PC-3 (cell line): ENCODE measurements at regions not wholly inside any gene's neighbourhood (a gene's known extent, or its start where the extent isn't known, plus 50 kb on each side); places are given as distances from the start of the nearest gene placed in this dataset.

Source experiments
- ATAC-seq: fragments of 200-7000 bp; cut with Tn5 transposase; 2 replicates; pipeline ENCODE4 v1.9.1; 2020; ENCODE audit warnings: mild to moderate bottlenecking, moderate library complexity
- BruUV-seq: library from RNA; stranded (reverse); fragments of 400-500 nt; replicated peaks from 2 replicates; lab custom pipeline; 2021; lab: Mats Ljungman, UMichigan
- CTCF ChIA-PET: fragments of 300-600 bp; sonication (Branson Sonifier 250); formaldehyde crosslinking; loops from one replicate; lab custom pipeline; 2022; ENCODE audit warnings: antibody characterized with exemption; lab: Charles Lee
- POLR2A ChIA-PET: fragments of 300-600 bp; sonication (Branson Sonifier 250); formaldehyde crosslinking; loops from one replicate; lab custom pipeline; 2022; ENCODE audit warnings: antibody characterized with exemption; ENCODE audit not compliant: unreplicated experiment; lab: Charles Lee
- DNase-seq: peaks from one replicate; pipeline ENCODE4 v3.0.0-alpha.2; 2015
- H2AFZ ChIP-seq: fragments of 300-600 bp; sonication (generic); 2 replicates; pipeline ENCODE4 v1.6.0; 2016; ENCODE audit warnings: antibody characterized with exemption, low read length
- H3F3A ChIP-seq: fragments of 300-600 bp; sonication (generic); one replicate; pipeline ENCODE4 v1.6.0; 2017; ENCODE audit warnings: antibody characterized with exemption, low read length, control low read depth, mild to moderate bottlenecking; ENCODE audit not compliant: unreplicated experiment
- H3K27ac ChIP-seq: fragments of 300-600 bp; sonication (generic); 2 replicates; pipeline ENCODE4 v1.5.1; 2016; ENCODE audit warnings: mild to moderate bottlenecking, low read length
- H3K27me3 ChIP-seq: fragments of 300-600 bp; sonication (generic); 2 replicates; pipeline ENCODE4 v1.6.1; 2016; ENCODE audit warnings: low read length, mixed read lengths
- H3K36me3 ChIP-seq: fragments of 300-600 bp; sonication (generic); 2 replicates; pipeline ENCODE4 v1.6.1; 2016; ENCODE audit warnings: low read depth, mixed run types, low read length, mixed read lengths
- H3K4me1 ChIP-seq: fragments of 300-600 bp; sonication (generic); 2 replicates; pipeline ENCODE4 v1.5.1; 2016; ENCODE audit warnings: low read length; ENCODE audit not compliant: insufficient read depth
- H3K4me2 ChIP-seq: fragments of 300-600 bp; sonication (generic); 2 replicates; pipeline ENCODE4 v1.6.0; 2016; ENCODE audit warnings: low read length
- H3K4me3 ChIP-seq: fragments of 300-600 bp; sonication (generic); 2 replicates; pipeline ENCODE4 v1.5.1; 2016; ENCODE audit warnings: mild to moderate bottlenecking, low read length, mixed read lengths
- H3K79me2 ChIP-seq: fragments of 300-600 bp; sonication (generic); 2 replicates; pipeline ENCODE4 v1.6.1; 2017; ENCODE audit warnings: low read length, mixed read lengths
- H3K9ac ChIP-seq: fragments of 300-600 bp; sonication (generic); 2 replicates; pipeline ENCODE4 v1.6.0; 2016; ENCODE audit warnings: mild to moderate bottlenecking, low read length
- H3K9me2 ChIP-seq: fragments of 300-600 bp; sonication (generic); replicated peaks from 2 replicates; pipeline ENCODE4 v1.6.1; 2016; ENCODE audit warnings: mixed run types, low read length, mixed read lengths
- H3K9me3 ChIP-seq: fragments of 300-600 bp; sonication (generic); 2 replicates; pipeline ENCODE4 v1.6.1; 2016; ENCODE audit warnings: low read length, mixed read lengths
- H4K20me1 ChIP-seq: fragments of 300-600 bp; sonication (generic); 2 replicates; pipeline ENCODE4 v1.6.1; 2016; ENCODE audit warnings: low read length, mixed read lengths
- CTCF ChIP-seq: fragments of 300-600 bp; sonication (generic); conservative IDR thresholded peaks from 2 replicates; pipeline ENCODE4 v1.5.1; 2017; ENCODE audit warnings: antibody characterized with exemption, low read depth, mild to moderate bottlenecking, low read length
- EZH2 ChIP-seq: fragments of 300-600 bp; sonication (generic); IDR thresholded peaks from one replicate; pipeline ENCODE4 v1.6.1; 2017; ENCODE audit warnings: antibody characterized with exemption, mild to moderate bottlenecking, low read length; ENCODE audit not compliant: unreplicated experiment
- EZH2phosphoT487 ChIP-seq: fragments of 300-600 bp; sonication (generic); IDR thresholded peaks from 2 replicates; pipeline ENCODE4 v1.6.1; 2018; ENCODE audit warnings: mild to moderate bottlenecking, antibody characterized with exemption, low read length, borderline replicate concordance
- intact Hi-C: fragments of 100-400 bp; cut with micrococcal nuclease; formaldehyde crosslinking; loops from 2 replicates; pipeline ENCODE4 v1.9.0; 2023

GRCh38 chr1:18009478-18009961 lies 98.1 kb upstream of the IGSF21 start:
- BruUV-seq: no TSS peak
- intact Hi-C loops: no loop called here
- no peaks in the 10 kb centered on the region for H3K9me3 ChIP-seq
- no peaks in the 10 kb centered on the region for H3K79me2 ChIP-seq
- H3K27me3 ChIP-seq: peaks cover 36% of the 10 kb centered on the region
- no peaks in the 10 kb centered on the region for H4K20me1 ChIP-seq
- no peaks in the 10 kb centered on the region for H3K9me2 ChIP-seq
- no peak overlapping the region for H2AFZ ChIP-seq
- ChIA-PET POLR2A (interaction anchor here (0.7 kb wide), 1 partner anchor 541 kb away, joined by 3 read pairs; no protein-coding TSS in a partner anchor), CTCF (no interaction called here)
- H3K4me1 ChIP-seq: no peaks in the 10 kb centered on the region
- H3K27ac ChIP-seq: no peak overlapping the region
- no peak overlapping the region for H3K4me3 ChIP-seq
- H3K4me2 ChIP-seq: no peak overlapping the region
- DNase-seq: no peak
- no peak overlapping the region for H3K9ac ChIP-seq
- no peaks in the 10 kb centered on the region for H3K36me3 ChIP-seq
- H3F3A ChIP-seq: no peaks in the 10 kb centered on the region
- TF ChIP-seq CTCF (no peak), EZH2phosphoT487 (no peak), EZH2 (no peak)
- ATAC-seq: no peak

GRCh38 chr1:18010408-18010807 lies 97.2 kb upstream of the IGSF21 start:
- intact Hi-C loops: no loop called here
- Histone ChIP-seq H3F3A (no peaks in the 10 kb centered on the region), H4K20me1 (no peaks in the 10 kb centered on the region), H3K4me2 (no peak overlapping the region), H3K27me3 (peaks cover 32% of the 10 kb centered on the region), H3K79me2 (no peaks in the 10 kb centered on the region), H3K9ac (no peak overlapping the region), H3K4me3 (no peak overlapping the region), H3K4me1 (no peaks in the 10 kb centered on the region), H3K9me3 (no peaks in the 10 kb centered on the region), H2AFZ (no peak overlapping the region), H3K27ac (no peak overlapping the region), H3K9me2 (no peaks in the 10 kb centered on the region), H3K36me3 (no peaks in the 10 kb centered on the region)
- ATAC-seq (no peak), DNase-seq (no peak)
- TF ChIP-seq CTCF (no peak), EZH2phosphoT487 (no peak), EZH2 (no peak)
- ChIA-PET POLR2A (no interaction called here), CTCF (no interaction called here)
- no TSS peak for BruUV-seq

GRCh38 chr1:18010945-18011344 lies 96.7 kb upstream of the IGSF21 start:
- no peaks in the 10 kb centered on the region for H3K9me3 ChIP-seq
- H3K27me3 ChIP-seq: peaks cover 32% of the 10 kb centered on the region
- BruUV-seq: no TSS peak

More at GRCh38 chr1:18010945-18011344, 96.7 kb upstream of the IGSF21 start:
- no peaks in the 10 kb centered on the region for H4K20me1 ChIP-seq
- no peaks in the 10 kb centered on the region for H3K4me1 ChIP-seq
- no peak overlapping the region for H3K27ac ChIP-seq
- H2AFZ ChIP-seq: no peak overlapping the region
- intact Hi-C loops: no loop called here
- no peaks in the 10 kb centered on the region for H3K36me3 ChIP-seq
- ChIA-PET POLR2A (no interaction called here), CTCF (no interaction called here)
- H3K4me3 ChIP-seq: no peak overlapping the region
- DNase-seq (no peak), ATAC-seq (no peak)
- no peaks in the 10 kb centered on the region for H3K79me2 ChIP-seq
- no peak overlapping the region for H3K9ac ChIP-seq
- no peaks in the 10 kb centered on the region for H3K9me2 ChIP-seq
- TF ChIP-seq CTCF (no peak), EZH2 (no peak), EZH2phosphoT487 (no peak)
- no peak overlapping the region for H3K4me2 ChIP-seq
- no peaks in the 10 kb centered on the region for H3F3A ChIP-seq
